Right lobe of liver (tissue), 4 donors: ENCODE measurements at regions not wholly inside any gene's neighbourhood (a gene's known extent, or its start where the extent isn't known, plus 50 kb on each side); places are given as distances from the start of the nearest gene placed in this dataset.
A peak's percentile ranks its signal among the peaks of the same experiment; 100 is the strongest.

Experiments used
- POLR2A ChIP-seq: fragments of 450-650 bp; IDR thresholded peaks from one replicate; pipeline ENCODE4 v1.6.1; 2017; ENCODE audit warnings: antibody characterized with exemption, mild to moderate bottlenecking
- TF ChIP-seq, protein P1 (sequence below), 4 donors: fragments of 200-600 bp in 3 of 4; fragments of 450-650 bp in 1 of 4; IDR thresholded peaks; one replicate each; pipeline versions ENCODE4 v1.5.1 to v1.8.0; 2016 to 2022; ENCODE audit warnings: antibody characterized with exemption in 4 of 4, mild to moderate bottlenecking in 2 of 4
- donor health status: DM: no; HTN: no; CAD: no.
- donor health status: DM: no; HTN: no; CAD: no.
- donor health status: DM: no; HTN: yes; CAD: no.

DNA sequence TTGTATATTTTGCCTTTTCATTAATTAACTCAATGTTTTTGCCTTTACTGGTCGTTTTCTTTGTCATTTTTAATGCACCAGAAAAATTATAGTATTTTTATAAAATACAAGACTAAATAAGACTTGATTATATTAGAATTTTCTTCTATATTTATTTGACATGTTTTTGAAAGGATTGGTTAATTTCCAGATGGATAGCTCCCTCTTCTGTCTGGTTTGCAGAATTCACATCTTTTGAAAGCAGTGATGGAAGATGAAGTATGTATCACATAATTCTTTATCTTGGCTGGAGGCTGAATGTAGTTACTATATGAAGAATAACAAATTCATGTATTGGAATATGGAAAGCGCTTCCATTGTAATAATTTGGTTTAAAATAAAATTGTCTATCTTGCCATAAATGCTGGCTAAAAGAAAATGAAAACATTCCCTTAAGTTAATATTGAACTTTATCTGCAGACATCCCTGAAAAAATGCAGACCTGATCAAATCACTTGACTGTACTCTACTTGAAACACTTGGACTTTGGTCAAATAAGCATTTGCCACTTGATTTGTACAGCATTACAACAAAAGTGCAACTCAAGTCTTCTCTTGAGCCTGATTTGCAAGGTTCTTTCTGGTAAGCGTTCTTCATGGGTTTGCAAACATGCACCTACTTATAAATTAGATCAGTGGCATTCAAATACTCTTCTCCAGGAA lies 86.3 kb upstream of the EFEMP1 start:
- TF ChIP-seq, protein P1, sequence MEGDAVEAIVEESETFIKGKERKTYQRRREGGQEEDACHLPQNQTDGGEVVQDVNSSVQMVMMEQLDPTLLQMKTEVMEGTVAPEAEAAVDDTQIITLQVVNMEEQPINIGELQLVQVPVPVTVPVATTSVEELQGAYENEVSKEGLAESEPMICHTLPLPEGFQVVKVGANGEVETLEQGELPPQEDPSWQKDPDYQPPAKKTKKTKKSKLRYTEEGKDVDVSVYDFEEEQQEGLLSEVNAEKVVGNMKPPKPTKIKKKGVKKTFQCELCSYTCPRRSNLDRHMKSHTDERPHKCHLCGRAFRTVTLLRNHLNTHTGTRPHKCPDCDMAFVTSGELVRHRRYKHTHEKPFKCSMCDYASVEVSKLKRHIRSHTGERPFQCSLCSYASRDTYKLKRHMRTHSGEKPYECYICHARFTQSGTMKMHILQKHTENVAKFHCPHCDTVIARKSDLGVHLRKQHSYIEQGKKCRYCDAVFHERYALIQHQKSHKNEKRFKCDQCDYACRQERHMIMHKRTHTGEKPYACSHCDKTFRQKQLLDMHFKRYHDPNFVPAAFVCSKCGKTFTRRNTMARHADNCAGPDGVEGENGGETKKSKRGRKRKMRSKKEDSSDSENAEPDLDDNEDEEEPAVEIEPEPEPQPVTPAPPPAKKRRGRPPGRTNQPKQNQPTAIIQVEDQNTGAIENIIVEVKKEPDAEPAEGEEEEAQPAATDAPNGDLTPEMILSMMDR (IDR thresholded peaks at IDR 0.05) = peak; percentile 50 to 61 (median 54)
- no peak for TF ChIP-seq POLR2A
